HepG2 (cell line): ENCODE measurements at regions not wholly inside any gene's neighbourhood (a gene's known extent, or its start where the extent isn't known, plus 50 kb on each side); places are given as distances from the start of the nearest gene placed in this dataset.

Experiments used
- HNF1A ChIP-seq, 2 experiments: sonication (generic) in 1 of 2; formaldehyde crosslinking in 1 of 2; IDR thresholded peaks; 2 replicates each; pipeline versions ENCODE4 v1.4.0 to v1.6.1; 2016 to 2020; ENCODE audit warnings: borderline replicate concordance in 1 of 2, low read depth in 1 of 2, mild to moderate bottlenecking in 1 of 2, missing genetic modification reagents in 1 of 2
- JUN ChIP-seq: sonication (generic); formaldehyde crosslinking; IDR thresholded peaks from 2 replicates; pipeline ENCODE4 v1.4.0; 2020; ENCODE audit warnings: mild to moderate bottlenecking, missing genetic modification reagents
- POLR2A ChIP-seq, 2 experiments: IDR thresholded peaks; 2 replicates each; pipeline ENCODE4 v1.6.1; 2011; ENCODE audit warnings: low read depth in 2 of 2, low read length in 2 of 2, mild to moderate bottlenecking in 1 of 2, moderate library complexity in 1 of 2; ENCODE audit not compliant: insufficient read depth in 1 of 2
- ZMYM3 ChIP-seq: sonication (generic); formaldehyde crosslinking; IDR thresholded peaks from 2 replicates; pipeline ENCODE4 v1.5.1; 2020; ENCODE audit warnings: mild to moderate bottlenecking, missing genetic modification reagents
- ZNF615 ChIP-seq: sonication (generic); formaldehyde crosslinking; IDR thresholded peaks from 2 replicates; pipeline ENCODE4 v1.5.0; 2020; ENCODE audit warnings: mild to moderate bottlenecking, missing genetic modification reagents, borderline replicate concordance

DNA sequence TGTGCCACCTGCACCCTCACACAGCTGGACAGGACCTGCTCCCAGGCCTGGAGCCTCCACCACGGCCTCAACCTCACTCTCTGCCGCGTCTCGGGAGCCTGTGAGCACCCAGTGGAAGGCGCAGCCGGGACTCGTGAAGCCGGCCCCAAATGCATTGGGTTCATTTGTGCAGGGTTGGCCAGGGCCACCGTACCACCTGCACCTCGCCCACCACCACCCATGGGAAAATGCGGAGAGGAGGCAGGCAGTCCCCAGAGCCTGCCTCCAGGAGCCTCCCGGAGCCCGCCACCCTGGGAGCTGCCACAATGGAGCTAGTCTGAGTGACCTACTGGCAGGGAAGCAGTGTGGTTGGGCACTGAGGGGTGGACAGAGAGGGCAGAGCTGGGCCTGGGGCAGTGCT is 62.5 kb upstream of the HRH1 start:
- TF ChIP-seq ZMYM3, result no peak
- TF ChIP-seq ZNF615 (CRISPR knock-in tag), result no peak
- no peak for TF ChIP-seq JUN (CRISPR knock-in tag)
- no peak for TF ChIP-seq HNF1A (IDR thresholded peaks at IDR 0.05; ENCODE audit: low read depth)
- no peak for TF ChIP-seq HNF1A (CRISPR knock-in tag; IDR thresholded peaks at IDR 0.05; ENCODE audit: borderline replicate concordance)
- no peak for TF ChIP-seq POLR2A (IDR thresholded peaks at IDR 0.05; ENCODE audit: insufficient read depth in 1 of 2, low read depth in 2 of 2, low read length in 2 of 2)
